GM13976 (cell line): ENCODE measurements at regions not wholly inside any gene's neighbourhood (a gene's known extent, or its start where the extent isn't known, plus 50 kb on each side); places are given as distances from the start of the nearest gene placed in this dataset.
"Not testable (repeated sequence)": the region's sequence is repeated elsewhere in the genome, so short reads cannot be mapped to it uniquely, and the experiment has no call there.

Experiments
- DNase-seq: peaks from one replicate; pipeline ENCODE4 v3.0.0; 2012; ENCODE audit warnings: low spot score
- CTCF ChIP-seq: IDR thresholded peaks from 2 replicates; pipeline ENCODE4 v1.5.1; 2012; ENCODE audit warnings: borderline replicate concordance, mild to moderate bottlenecking; ENCODE audit not compliant: insufficient read depth; ENCODE audit errors: extremely low read depth, missing control alignments, control extremely low read depth
- in situ Hi-C: fragments of 300-500 bp; cut with MboI; formaldehyde crosslinking; loops from one replicate; pipeline ENCODE4 v1.12.0; 2022; ENCODE audit warnings: low sequenced_read_pairs, mixed read lengths, inconsistent platforms; ENCODE audit not compliant: unreplicated experiment

GRCh38 chr3:159378396-159379194 lies 576.7 kb downstream of the MFSD1 start:
- no peak for DNase-seq
- no peak for TF ChIP-seq CTCF
- in situ Hi-C loops, result no loop called here

- DNase-seq, result no peak
- TF ChIP-seq CTCF, result no peak
- in situ Hi-C loops, result no loop called here
Measured at GRCh38 chr3:159380891-159381290, 579.0 kb downstream of the MFSD1 start.

- in situ Hi-C loops, result no loop called here
- TF ChIP-seq CTCF, result no peak
- no peak for DNase-seq
Measured at GRCh38 chr3:159390656-159391212, 588.9 kb downstream of the MFSD1 start.

GRCh38 chr3:159397683-159398082 lies 591.0 kb upstream of the IL12A start:
- in situ Hi-C loops, DNase-seq: not testable (repeated sequence)

GRCh38 chr3:159401069-159401468 lies 587.6 kb upstream of the IL12A start:
- DNase-seq, result no peak
- TF ChIP-seq CTCF, result no peak
- in situ Hi-C loops, result no loop called here

- in situ Hi-C loops, DNase-seq: not testable (repeated sequence)
Measured at GRCh38 chr3:159409711-159410110, 578.9 kb upstream of the IL12A start.

- no peak for TF ChIP-seq CTCF
- no peak for DNase-seq
- in situ Hi-C loops, result no loop called here
Measured at GRCh38 chr3:159413319-159413718, 575.3 kb upstream of the IL12A start.
